ENCODE measurements at regions not wholly inside any gene's neighbourhood (a gene's known extent, or its start where the extent isn't known, plus 50 kb on each side); places are given as distances from the start of the nearest gene placed in this dataset.

DNA sequence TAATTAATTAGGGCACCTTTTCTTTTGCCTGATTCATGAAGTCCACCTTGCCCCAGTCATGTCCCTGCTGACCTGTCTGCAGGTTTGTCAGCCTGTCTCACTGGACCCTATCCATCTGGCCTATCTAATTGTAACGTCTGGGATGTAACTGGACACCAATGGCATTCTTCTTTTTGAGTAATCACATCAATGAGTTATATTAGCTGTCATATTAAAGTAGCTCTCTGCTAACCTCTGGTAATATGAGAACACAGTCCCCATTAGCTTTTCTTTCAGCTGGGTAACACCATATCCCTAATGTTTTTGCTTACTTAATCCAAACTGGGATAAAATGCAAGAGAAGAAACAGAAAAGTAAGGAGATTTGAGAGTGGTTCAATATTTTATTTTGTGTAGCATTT is 166.2 kb upstream of the VEPH1 start:
- WGBS (ENCODE audit: missing lambda C conversion rate): 0% methylated on average over 1 of the region's 1 CpG
- FAIRE-seq: no peak
- no peak for ATAC-seq
- DNase-seq (ENCODE audit: low read depth in 1 of 2, low spot score in 1 of 2): no peak
- Histone ChIP-seq H3K9me3 (no peaks in the 10 kb centered on the region), H3K4me3 (no peak overlapping the region), H3K4me1 (no peaks in the 10 kb centered on the region), H3K27ac (no peak overlapping the region), H3K4me2 (no peak overlapping the region)
- CTCF ChIA-PET: no interaction called here
- no peak for TF ChIP-seq MAFK (IDR thresholded peaks at IDR 0.05; ENCODE audit: partially characterized antibody)
- no peak for TF ChIP-seq RCOR1 (IDR thresholded peaks at IDR 0.05; ENCODE audit: low read depth, low read length)
- no peak for TF ChIP-seq HOXA7 (CRISPR knock-in tag; IDR thresholded peaks at IDR 0.05)
- TF ChIP-seq, protein P1, sequence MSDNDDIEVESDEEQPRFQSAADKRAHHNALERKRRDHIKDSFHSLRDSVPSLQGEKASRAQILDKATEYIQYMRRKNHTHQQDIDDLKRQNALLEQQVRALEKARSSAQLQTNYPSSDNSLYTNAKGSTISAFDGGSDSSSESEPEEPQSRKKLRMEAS (IDR thresholded peaks at IDR 0.05): no peak
- TF ChIP-seq HOXB5 (CRISPR knock-in tag; IDR thresholded peaks at IDR 0.05): no peak
- TF ChIP-seq ZC3H11A (IDR thresholded peaks at IDR 0.05): no peak
- no peak for TF ChIP-seq NFE2L2 (conservative IDR thresholded peaks at IDR 0.05; ENCODE audit: low read length)
- TF ChIP-seq FOXS1 (CRISPR knock-in tag; IDR thresholded peaks at IDR 0.05): no peak
- TF ChIP-seq HDAC2 (IDR thresholded peaks at IDR 0.05): no peak
- POLR2A ChIA-PET: no interaction called here

DNA sequence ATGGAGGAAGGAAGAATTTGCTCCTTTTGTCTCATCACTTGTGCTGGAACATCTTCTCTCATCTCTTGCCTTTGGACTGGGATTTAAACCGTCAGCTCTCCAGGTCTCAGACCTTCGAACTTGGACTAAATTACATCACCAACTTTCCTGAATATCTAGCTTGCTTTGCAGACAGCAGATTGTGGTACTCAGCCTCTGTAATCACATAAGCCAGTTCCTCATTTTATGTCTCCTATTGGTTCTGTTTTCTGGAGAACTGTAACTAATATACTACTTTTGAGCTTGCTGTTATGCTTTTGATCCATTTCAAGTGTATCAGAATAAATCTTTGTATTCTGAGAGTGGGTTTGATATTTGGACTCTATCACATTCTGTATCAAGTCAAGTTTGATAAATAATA is 164.3 kb upstream of the VEPH1 start:
- POLR2A ChIA-PET: no interaction called here
- CTCF ChIA-PET: no interaction called here
- FAIRE-seq: no peak

DNA sequence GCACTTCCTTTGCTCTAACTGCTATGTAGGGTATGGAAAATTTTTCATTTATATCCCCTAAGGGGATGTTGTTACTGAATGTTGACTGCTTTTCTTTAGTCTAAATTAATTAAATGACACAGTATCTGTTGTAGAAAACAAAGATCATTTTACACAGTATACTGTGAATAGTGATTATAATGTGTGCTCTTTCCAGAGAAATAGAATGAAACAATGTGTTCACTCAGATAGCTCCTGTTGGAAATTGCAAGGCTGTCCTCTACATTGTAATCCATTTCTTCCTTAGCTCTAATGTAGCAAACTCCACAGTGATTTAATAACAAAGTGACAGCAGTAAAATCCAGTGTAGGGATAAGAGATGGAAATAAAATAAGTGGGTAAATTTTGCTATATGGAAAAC is 159.0 kb upstream of the VEPH1 start:
- Histone ChIP-seq H3K9me3 (no peaks in the 10 kb centered on the region), H3K4me3 (no peak overlapping the region), H3K27ac (no peak overlapping the region), H3K4me1 (no peaks in the 10 kb centered on the region), H3K4me2 (no peak overlapping the region)
- TF ChIP-seq ZSCAN20 (CRISPR knock-in tag; IDR thresholded peaks at IDR 0.05): no peak
- no peak for TF ChIP-seq HOXB5 (CRISPR knock-in tag; IDR thresholded peaks at IDR 0.05)
- no peak for TF ChIP-seq SREBF2 (IDR thresholded peaks at IDR 0.05)
- TF ChIP-seq HOXB13 (CRISPR knock-in tag; IDR thresholded peaks at IDR 0.05; ENCODE audit: low read depth): no peak
- TF ChIP-seq, protein P2, sequence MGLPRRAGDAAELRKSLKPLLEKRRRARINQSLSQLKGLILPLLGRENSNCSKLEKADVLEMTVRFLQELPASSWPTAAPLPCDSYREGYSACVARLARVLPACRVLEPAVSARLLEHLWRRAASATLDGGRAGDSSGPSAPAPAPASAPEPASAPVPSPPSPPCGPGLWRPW (IDR thresholded peaks at IDR 0.05): no peak
- no peak for TF ChIP-seq MAZ (IDR thresholded peaks at IDR 0.05; ENCODE audit: borderline replicate concordance, low read depth, low read length)
- no peak for TF ChIP-seq RFX5 (IDR thresholded peaks at IDR 0.05)
- CTCF ChIA-PET: interaction anchor here (0.8 kb wide), 1 partner anchor 8 kb away, joined by 3 read pairs; no protein-coding TSS in a partner anchor
- FAIRE-seq (no peak), ATAC-seq (no peak), DNase-seq (ENCODE audit: low read depth in 1 of 2, low spot score in 1 of 2) (no peak)
- POLR2A ChIA-PET: no interaction called here

More for the DNA sequence above, 164.3 kb upstream of the VEPH1 start:
- no peak overlapping the region for H3K27ac ChIP-seq
- ATAC-seq (no peak), DNase-seq (ENCODE audit: low read depth in 1 of 2, low spot score in 1 of 2) (no peak)
- 5% methylated on average over 2 of the region's 2 CpGs for WGBS (ENCODE audit: missing lambda C conversion rate)
- no peaks in the 10 kb centered on the region for H3K9me3 ChIP-seq
- TF ChIP-seq, protein P3, sequence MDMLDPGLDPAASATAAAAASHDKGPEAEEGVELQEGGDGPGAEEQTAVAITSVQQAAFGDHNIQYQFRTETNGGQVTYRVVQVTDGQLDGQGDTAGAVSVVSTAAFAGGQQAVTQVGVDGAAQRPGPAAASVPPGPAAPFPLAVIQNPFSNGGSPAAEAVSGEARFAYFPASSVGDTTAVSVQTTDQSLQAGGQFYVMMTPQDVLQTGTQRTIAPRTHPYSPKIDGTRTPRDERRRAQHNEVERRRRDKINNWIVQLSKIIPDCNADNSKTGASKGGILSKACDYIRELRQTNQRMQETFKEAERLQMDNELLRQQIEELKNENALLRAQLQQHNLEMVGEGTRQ (IDR thresholded peaks at IDR 0.05): no peak
- no peak for TF ChIP-seq HOXB5 (CRISPR knock-in tag; IDR thresholded peaks at IDR 0.05)
- no peak for TF ChIP-seq CBX2 (IDR thresholded peaks at IDR 0.05; ENCODE audit: borderline replicate concordance, low read depth)
- no peak for TF ChIP-seq RCOR1 (IDR thresholded peaks at IDR 0.05; ENCODE audit: low read depth, low read length)
- TF ChIP-seq, protein P2 (IDR thresholded peaks at IDR 0.05): no peak
- no peak for TF ChIP-seq NPAS2 (CRISPR knock-in tag; IDR thresholded peaks at IDR 0.05; ENCODE audit: borderline replicate concordance)
- no peak for TF ChIP-seq HOXA7 (CRISPR knock-in tag; IDR thresholded peaks at IDR 0.05)
- no peak for TF ChIP-seq KDM1A (IDR thresholded peaks at IDR 0.05; ENCODE audit: low read depth)
- H3K4me2 ChIP-seq: no peak overlapping the region
- no peaks in the 10 kb centered on the region for H3K4me1 ChIP-seq
- H3K4me3 ChIP-seq: no peak overlapping the region

DNA sequence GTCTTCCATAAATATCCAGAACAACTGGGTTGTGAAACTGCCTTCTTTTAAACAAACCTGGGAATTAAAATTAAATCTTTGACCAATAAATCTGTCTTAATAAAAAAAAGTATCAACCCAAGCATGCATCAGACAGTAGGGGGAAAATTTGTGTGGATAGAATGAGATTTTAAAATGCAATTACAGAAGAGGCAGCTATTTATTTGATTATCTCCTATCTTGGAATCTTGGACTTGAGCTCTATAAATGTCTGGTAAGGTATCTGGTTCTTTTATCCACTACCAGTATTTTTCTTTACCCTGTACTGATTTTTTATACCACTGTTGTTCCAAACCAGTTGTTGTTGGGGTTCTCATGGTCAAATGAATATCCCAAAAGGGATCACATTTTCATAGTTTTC is 157.6 kb upstream of the VEPH1 start:
- ATAC-seq (no peak), FAIRE-seq (no peak), DNase-seq (ENCODE audit: low read depth in 1 of 2, low spot score in 1 of 2) (no peak)
- no peak overlapping the region for H3K4me2 ChIP-seq
- no peaks in the 10 kb centered on the region for H3K4me1 ChIP-seq
- H3K9me3 ChIP-seq: no peaks in the 10 kb centered on the region
- TF ChIP-seq EP300 (IDR thresholded peaks at IDR 0.05) (no peak), BHLHE40 (IDR thresholded peaks at IDR 0.05; ENCODE audit: low read depth, low read length) (no peak), RCOR1 (IDR thresholded peaks at IDR 0.05; ENCODE audit: low read depth, low read length) (no peak), SREBF2 (IDR thresholded peaks at IDR 0.05) (no peak), ZSCAN20 (CRISPR knock-in tag; IDR thresholded peaks at IDR 0.05) (no peak), ZFP36 (IDR thresholded peaks at IDR 0.05; ENCODE audit: borderline replicate concordance, partially characterized antibody) (no peak), CBX8 (IDR thresholded peaks at IDR 0.05) (no peak), RNF2 (IDR thresholded peaks at IDR 0.05; ENCODE audit: borderline replicate concordance, low read depth) (no peak), RFX5 (IDR thresholded peaks at IDR 0.05) (no peak)
- TF ChIP-seq, protein P4, sequence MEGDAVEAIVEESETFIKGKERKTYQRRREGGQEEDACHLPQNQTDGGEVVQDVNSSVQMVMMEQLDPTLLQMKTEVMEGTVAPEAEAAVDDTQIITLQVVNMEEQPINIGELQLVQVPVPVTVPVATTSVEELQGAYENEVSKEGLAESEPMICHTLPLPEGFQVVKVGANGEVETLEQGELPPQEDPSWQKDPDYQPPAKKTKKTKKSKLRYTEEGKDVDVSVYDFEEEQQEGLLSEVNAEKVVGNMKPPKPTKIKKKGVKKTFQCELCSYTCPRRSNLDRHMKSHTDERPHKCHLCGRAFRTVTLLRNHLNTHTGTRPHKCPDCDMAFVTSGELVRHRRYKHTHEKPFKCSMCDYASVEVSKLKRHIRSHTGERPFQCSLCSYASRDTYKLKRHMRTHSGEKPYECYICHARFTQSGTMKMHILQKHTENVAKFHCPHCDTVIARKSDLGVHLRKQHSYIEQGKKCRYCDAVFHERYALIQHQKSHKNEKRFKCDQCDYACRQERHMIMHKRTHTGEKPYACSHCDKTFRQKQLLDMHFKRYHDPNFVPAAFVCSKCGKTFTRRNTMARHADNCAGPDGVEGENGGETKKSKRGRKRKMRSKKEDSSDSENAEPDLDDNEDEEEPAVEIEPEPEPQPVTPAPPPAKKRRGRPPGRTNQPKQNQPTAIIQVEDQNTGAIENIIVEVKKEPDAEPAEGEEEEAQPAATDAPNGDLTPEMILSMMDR (IDR thresholded peaks at IDR 0.05): no peak
- TF ChIP-seq, protein P2 (IDR thresholded peaks at IDR 0.05): no peak
- TF ChIP-seq, protein P1 (IDR thresholded peaks at IDR 0.05): no peak
- TF ChIP-seq, protein P3 (IDR thresholded peaks at IDR 0.05): no peak
- POLR2A ChIA-PET: no interaction called here
- CTCF ChIA-PET: interaction anchor here (1.2 kb wide), 1 partner anchor 26 kb away, joined by 3 read pairs; no protein-coding TSS in a partner anchor
- H3K4me3 ChIP-seq: no peak overlapping the region
- no peak overlapping the region for H3K27ac ChIP-seq
